Right lobe of liver (tissue), 4 donors: ENCODE measurements at regions not wholly inside any gene's neighbourhood (a gene's known extent, or its start where the extent isn't known, plus 50 kb on each side); places are given as distances from the start of the nearest gene placed in this dataset.

Experiments used
- POLR2A ChIP-seq: fragments of 450-650 bp; IDR thresholded peaks from one replicate; pipeline ENCODE4 v1.6.1; 2017; ENCODE audit warnings: antibody characterized with exemption, mild to moderate bottlenecking
- TF ChIP-seq, protein P1 (sequence below), 4 donors: fragments of 200-600 bp in 3 of 4; fragments of 450-650 bp in 1 of 4; IDR thresholded peaks; one replicate each; pipeline versions ENCODE4 v1.5.1 to v1.8.0; 2016 to 2022; ENCODE audit warnings: antibody characterized with exemption in 4 of 4, mild to moderate bottlenecking in 2 of 4
- donor health status: DM: no; HTN: no; CAD: no.
- donor health status: DM: no; HTN: no; CAD: no.
- donor health status: DM: no; HTN: yes; CAD: no.

DNA sequence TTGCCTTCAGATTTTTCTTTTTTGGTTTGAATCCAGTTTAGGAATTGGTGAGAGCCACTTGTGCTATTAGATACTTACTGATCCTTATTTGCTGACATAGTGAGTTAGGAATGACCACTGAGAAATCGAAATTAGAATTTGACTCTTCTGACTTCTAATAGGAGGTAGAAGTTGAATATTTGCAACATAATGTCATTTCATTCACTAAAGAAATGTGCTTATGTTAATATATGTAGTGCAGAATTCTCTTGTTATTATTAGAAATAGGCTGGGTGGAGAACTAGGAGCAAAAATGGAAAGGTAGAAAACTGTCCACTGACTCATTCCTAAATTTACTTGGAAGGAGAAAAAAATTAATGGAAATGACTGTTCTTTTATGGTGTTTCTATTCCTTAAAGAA lies 538.2 kb upstream of the SGO1 start:
- TF ChIP-seq, protein P1, sequence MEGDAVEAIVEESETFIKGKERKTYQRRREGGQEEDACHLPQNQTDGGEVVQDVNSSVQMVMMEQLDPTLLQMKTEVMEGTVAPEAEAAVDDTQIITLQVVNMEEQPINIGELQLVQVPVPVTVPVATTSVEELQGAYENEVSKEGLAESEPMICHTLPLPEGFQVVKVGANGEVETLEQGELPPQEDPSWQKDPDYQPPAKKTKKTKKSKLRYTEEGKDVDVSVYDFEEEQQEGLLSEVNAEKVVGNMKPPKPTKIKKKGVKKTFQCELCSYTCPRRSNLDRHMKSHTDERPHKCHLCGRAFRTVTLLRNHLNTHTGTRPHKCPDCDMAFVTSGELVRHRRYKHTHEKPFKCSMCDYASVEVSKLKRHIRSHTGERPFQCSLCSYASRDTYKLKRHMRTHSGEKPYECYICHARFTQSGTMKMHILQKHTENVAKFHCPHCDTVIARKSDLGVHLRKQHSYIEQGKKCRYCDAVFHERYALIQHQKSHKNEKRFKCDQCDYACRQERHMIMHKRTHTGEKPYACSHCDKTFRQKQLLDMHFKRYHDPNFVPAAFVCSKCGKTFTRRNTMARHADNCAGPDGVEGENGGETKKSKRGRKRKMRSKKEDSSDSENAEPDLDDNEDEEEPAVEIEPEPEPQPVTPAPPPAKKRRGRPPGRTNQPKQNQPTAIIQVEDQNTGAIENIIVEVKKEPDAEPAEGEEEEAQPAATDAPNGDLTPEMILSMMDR (IDR thresholded peaks at IDR 0.05): no peak
- no peak for TF ChIP-seq POLR2A
